Ovary (tissue), 3 donors: ENCODE measurements at regions not wholly inside any gene's neighbourhood (a gene's known extent, or its start where the extent isn't known, plus 50 kb on each side); places are given as distances from the start of the nearest gene placed in this dataset.

Experiments used
- CTCF ChIP-seq, 3 donors: fragments of 450-650 bp in 2 of 3; fragments of 200-600 bp in 1 of 3; IDR thresholded peaks; one replicate each; pipeline versions ENCODE4 v1.5.1 to v1.8.0; 2016 to 2022; ENCODE audit warnings: antibody characterized with exemption in 3 of 3, mild to moderate bottlenecking in 1 of 3
- EP300 ChIP-seq: sonication (generic); formaldehyde crosslinking; IDR thresholded peaks from one replicate; pipeline ENCODE4 v1.6.1; 2017; ENCODE audit warnings: antibody characterized with exemption
- POLR2A ChIP-seq: fragments of 450-650 bp; IDR thresholded peaks from one replicate; pipeline ENCODE4 v1.6.1; 2017; ENCODE audit warnings: antibody characterized with exemption, mild to moderate bottlenecking, moderate library complexity
- donor health status: DM: no; HTN: no; CAD: no.

- TF ChIP-seq POLR2A (no peak), CTCF (IDR thresholded peaks at IDR 0.05) (no peak), EP300 (no peak)
Observed at GRCh38 chr20:17014756-17015366, 212.0 kb upstream of the PCSK2 start.
